Astrocyte of the spinal cord (primary cell): ENCODE measurements at regions not wholly inside any gene's neighbourhood (a gene's known extent, or its start where the extent isn't known, plus 50 kb on each side); places are given as distances from the start of the nearest gene placed in this dataset.
"Not testable (repeated sequence)": the region's sequence is repeated elsewhere in the genome, so short reads cannot be mapped to it uniquely, and the experiment has no call there.

Experiments
- DNase-seq: peaks from one replicate; pipeline ENCODE4 v3.0.0; 2011; ENCODE audit warnings: low read depth, low spot score
- H3K4me3 ChIP-seq: 2 replicates; pipeline ENCODE4 v1.5.1; 2011; ENCODE audit warnings: low read depth, mild to moderate bottlenecking, low read length, moderate library complexity
- in situ Hi-C: cut with HindIII; loops from 2 replicates; pipeline ENCODE4 v1.10.0; 2017; ENCODE audit warnings: low sequenced_read_pairs
- TF ChIP-seq, protein P1 (sequence below): IDR thresholded peaks from 2 replicates; pipeline ENCODE4 v1.5.1; 2012; ENCODE audit warnings: low read depth, mild to moderate bottlenecking, low read length, inconsistent platforms

DNA sequence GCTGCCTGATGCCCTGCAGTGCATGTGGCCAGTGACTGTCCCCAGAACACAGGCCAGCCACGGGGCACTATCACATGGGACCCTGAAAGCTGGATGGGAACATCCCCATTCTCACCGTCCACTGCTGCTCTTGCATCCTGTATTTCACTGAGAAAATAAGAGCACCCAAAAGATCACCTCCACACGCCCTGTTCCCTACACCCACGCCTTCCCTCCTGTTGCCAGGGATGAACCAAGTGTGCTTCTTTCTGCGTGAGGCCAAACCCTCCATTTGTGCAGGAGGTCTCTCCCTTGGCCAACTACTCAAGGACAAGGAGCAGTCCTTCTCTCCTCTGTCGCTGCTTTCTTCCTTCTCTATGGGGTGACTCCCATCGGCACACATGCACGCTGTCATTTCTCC is 118.3 kb downstream of the LRRC37A3 start:
- in situ Hi-C loops, DNase-seq, H3K4me3 ChIP-seq: not testable (repeated sequence)

DNA sequence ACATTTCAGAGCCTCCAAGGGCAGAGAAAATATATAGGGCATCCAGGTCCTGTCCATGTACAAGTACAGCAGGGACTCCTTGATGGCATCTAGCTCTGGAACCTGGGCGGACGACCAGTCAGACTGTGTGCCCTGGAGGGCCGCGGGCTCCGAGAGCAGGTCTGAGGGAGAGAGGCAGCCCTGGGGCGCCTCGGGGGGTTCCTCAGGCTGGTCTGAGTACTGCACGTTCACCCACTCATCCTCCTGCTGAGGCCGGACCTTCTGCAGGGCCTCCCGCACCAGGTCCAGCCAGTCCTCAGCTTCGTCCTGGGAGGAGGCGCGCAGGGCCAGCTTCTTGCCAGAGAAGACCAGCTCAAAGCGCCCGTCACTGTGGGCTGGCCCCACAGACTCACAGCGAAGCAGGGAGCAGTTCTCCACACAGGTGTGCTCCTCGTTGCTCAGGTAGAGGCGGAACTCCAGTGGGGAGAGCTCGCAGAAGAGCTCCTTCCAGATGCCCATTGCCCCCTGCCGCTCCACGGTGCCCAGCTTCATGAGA is 118.8 kb downstream of the LRRC37A3 start:
- in situ Hi-C loops, H3K4me3 ChIP-seq, DNase-seq: not testable (repeated sequence)

DNA sequence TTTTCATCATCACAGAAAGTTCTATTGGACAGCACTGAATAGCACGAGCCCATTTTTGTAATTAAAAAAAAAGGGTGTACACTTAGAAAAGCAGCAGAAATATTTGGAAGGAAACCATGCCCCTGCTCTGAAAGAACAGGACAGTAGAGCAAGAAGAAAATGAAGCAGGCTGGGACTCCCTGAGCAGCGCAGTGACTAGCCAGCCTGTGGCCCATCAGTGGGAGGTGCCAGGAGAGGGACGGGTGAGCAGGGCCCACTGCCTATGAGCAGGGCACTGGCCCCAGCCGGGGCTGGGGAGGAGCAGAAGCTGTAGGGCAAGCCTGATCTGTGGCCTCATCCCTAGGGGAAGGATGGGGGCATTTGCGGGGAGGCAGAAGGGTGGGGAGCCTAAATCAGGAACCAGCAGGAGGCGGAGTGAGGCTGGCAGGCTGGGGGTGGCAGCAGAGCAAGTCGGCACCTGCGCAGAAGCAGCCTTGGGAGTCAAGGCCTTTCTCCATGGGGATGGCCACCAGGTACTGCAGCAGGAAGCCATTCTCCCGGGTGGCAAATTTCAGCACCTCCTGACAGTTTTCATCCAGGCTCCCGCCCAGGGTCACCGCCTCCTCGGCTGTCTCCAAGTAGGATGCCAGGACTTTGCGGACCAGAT is 119.6 kb downstream of the LRRC37A3 start:
- in situ Hi-C loops, H3K4me3 ChIP-seq, DNase-seq: not testable (repeated sequence)

DNA sequence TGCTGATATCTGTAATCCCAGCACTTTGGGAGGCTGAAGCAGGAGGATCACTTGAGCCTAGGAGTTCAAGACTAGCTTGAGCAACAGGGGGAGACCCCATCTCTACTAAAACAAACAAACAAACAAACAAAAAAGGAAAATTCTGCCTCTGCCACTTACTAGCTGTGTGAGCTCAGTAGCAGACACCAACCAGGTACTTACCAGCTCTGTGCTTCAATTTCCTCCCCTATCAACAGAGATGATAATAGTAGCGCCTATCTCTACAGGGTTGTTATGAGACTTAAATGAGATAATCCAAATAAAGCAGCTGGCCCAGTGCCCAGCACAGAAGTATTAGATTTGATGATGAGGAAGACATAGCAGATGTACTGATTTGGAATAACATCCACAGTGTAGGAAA is 120.3 kb downstream of the LRRC37A3 start:
- in situ Hi-C loops, H3K4me3 ChIP-seq, DNase-seq: not testable (repeated sequence)

DNA sequence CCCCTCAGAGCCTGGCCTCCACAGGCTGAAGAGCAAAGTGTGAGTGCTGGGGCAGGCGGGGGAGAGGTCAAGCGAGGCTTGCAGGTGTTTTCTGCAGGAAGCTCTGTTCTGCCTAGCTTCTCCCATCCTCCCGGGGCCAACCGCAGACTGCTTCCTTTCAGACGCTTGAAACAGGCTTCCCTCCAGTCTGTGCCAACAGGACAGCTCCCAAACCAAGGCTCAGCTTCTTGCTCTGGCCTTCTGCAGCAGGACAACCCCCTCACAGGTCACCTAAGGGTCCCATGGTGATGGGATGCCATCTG is 120.8 kb downstream of the LRRC37A3 start:
- H3K4me3 ChIP-seq, in situ Hi-C loops, DNase-seq: not testable (repeated sequence)

DNA sequence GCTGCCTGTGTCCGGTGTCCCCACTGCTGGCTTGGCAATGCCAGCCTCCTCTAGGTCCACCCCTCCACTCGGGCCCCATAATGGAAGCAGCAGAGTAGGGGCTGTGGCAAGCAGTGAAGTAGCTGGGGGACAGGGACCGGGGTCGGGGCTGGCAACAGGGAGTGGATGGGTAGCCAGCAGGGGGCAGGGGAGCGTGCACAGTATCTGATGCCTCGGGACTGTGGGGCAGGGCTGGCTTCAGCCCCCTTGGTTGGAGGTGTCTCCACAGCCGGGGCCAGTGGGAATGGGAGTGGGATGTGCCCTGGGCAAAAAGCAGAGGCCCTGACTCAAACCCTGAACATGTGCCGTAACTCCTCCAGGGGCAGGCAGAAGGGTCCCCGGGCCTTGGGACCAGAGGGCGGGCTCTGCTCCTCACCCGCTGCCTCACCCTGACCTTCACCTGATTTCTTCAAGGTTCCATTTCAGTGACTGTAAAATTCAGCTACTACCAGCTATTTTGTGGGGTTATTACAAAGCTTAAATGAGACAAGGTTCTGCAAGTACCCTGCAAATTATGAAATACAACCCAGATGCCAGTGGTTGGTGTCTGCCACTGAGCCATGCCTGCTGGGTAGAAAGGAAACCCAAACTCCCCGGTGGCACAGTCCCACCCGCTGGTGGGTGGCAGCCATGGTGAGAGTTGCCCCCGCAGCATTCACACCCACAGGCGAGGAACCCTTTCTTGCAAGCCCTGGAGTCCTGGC is 121.4 kb downstream of the LRRC37A3 start:
- in situ Hi-C loops, H3K4me3 ChIP-seq, DNase-seq: not testable (repeated sequence)
- TF ChIP-seq, protein P1, sequence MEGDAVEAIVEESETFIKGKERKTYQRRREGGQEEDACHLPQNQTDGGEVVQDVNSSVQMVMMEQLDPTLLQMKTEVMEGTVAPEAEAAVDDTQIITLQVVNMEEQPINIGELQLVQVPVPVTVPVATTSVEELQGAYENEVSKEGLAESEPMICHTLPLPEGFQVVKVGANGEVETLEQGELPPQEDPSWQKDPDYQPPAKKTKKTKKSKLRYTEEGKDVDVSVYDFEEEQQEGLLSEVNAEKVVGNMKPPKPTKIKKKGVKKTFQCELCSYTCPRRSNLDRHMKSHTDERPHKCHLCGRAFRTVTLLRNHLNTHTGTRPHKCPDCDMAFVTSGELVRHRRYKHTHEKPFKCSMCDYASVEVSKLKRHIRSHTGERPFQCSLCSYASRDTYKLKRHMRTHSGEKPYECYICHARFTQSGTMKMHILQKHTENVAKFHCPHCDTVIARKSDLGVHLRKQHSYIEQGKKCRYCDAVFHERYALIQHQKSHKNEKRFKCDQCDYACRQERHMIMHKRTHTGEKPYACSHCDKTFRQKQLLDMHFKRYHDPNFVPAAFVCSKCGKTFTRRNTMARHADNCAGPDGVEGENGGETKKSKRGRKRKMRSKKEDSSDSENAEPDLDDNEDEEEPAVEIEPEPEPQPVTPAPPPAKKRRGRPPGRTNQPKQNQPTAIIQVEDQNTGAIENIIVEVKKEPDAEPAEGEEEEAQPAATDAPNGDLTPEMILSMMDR, result peak; percentile 3

DNA sequence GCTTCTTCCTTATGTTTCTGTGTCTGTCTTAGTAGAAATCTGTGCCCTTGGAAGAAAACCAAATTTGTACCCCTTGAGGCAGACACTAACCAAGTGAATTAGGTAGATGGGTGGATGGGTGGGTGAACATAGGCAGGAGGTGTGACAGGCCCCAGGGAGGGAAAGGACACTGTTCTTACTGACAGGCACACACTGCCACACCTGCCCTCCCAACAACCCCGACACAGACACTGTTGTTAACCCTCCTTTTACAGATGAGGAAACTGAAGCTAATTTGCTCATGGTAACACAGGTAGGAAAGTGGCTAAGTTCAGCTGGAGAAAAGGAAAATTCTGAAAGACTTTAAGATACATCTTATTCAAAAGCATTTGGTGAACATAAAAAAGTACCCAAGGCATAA is 123.9 kb downstream of the LRRC37A3 start:
- in situ Hi-C loops, H3K4me3 ChIP-seq, DNase-seq: not testable (repeated sequence)

DNA sequence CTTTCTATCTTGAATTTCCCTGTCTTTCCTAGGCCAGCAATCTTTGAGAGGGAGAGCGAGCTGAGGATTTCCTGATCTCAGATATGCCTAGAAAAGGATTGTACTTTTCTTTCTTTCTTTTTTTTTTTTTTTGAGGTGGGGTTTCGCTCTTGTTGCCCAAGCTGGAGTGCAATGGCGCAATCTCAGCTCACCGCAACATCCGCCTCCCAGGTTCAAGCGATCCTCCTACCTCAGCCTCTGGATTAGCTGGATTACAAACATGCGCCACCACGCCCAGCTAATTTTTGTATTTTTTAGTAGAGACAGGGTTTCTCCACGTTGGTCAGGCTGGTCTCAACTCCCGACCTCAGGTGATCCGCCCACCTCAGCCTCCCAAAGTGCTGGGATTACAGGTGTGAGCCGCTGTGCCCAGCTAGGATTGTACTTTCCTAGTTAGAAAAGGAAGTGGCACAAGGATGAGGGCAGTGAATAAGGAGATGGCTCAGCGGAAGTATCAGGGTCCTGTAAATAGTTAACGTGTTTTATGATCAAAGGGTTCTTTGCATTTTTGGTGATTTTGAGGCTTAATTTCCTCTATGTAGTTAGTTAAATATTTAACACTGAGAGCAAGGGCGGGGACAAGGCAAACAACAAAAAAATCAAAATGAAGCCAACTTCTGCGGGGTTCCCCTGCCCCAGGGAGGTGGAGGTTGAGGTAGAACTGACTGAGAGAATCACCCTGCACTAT is 124.6 kb downstream of the LRRC37A3 start:
- in situ Hi-C loops, DNase-seq, H3K4me3 ChIP-seq: not testable (repeated sequence)

DNA sequence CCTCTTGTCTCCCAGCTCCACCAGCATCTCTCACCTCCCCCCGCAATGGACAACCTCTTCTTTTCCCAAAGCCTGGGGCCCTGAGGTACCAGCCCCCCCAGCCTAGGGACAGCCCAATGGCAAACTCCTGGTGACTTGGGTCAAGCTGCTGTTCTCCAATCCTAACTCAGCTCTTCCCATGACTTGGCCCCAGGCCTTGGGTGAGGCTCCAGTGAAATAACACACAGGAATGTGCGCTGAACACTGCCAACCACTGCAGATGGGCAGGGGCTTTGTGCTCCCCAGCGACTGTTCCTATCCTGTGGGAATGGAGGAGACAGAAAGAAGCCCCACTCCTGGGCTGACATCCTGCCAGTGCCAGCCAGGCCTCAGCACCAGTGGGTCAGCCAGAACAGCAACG is 125.2 kb downstream of the LRRC37A3 start:
- in situ Hi-C loops, H3K4me3 ChIP-seq, DNase-seq: not testable (repeated sequence)

DNA sequence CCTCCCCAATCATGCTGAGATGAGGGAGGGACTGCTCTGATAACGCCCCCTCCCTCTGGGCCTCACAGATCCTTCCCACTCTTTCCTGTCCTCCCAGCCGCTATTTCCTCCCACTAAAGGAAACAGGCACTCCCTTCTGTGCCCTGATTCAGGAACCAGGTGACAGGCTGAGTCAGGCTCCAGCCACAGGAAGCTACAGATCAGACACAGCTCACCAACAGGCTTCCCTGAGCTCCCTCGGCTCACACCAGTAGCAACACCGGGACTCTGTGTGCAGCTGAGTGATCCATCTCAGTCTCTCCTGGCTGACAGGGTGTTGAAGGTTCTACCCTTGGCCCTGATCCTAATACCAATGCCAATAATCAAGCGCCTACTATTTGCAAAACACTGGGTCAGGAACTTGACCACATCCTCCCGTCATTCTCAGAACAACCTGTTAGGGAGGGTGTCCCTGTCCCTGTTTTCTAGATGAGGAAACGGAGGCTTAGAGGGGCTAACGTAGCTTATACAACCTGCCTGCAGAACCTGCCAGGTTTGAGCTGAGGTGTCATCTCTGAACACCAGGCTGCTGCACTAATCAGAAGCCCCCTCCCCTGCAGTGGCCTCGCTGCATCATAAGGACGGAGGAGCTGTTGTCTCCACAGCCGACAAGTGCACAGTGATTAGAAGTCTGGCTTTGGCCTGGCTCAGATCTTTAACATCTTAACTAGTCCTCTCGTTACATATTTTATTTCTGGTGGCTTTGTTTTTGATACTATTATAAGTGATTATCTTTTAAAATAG is 126.3 kb downstream of the LRRC37A3 start:
- in situ Hi-C loops, H3K4me3 ChIP-seq: not testable (repeated sequence)
- DNase-seq, result peak; percentile 54

DNA sequence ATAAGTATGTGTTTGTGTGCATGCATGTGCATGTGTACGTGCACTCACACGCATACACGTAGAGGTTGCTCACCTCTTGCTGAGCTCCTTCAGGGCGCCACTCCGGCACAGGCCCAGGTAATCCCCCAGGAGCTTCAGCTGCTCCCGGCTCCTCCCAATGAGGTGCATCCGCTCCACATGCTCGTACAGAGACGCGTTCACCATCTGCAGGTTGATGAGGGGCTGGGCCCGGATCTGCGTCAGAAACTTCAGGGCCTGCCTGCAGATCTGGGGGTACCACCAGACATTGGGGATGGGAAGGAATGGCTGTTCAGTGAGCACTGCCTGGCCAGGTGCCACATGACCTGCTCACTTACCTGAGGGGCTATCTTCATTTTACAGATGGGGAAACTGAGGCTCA is 127.0 kb downstream of the LRRC37A3 start:
- DNase-seq, H3K4me3 ChIP-seq, in situ Hi-C loops: not testable (repeated sequence)

DNA sequence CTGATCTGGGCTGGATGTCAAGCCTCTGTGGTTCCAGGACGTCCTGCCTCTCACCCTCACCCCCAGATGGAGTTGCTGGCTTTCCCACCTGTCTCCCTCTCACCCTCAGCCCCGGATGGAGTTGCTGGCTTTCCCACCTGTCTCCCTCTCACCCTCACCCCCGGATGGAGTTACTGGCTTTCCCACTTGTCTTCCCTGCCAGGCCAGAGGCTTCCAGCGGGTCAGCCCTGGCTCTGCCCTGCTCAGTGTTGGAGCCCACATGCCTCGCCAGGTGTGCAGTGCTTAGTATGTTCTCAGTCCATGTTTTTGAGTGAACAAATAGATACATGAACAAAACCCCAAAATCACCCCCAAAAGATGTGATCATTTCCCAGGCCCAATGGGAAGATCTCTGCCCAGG is 127.6 kb downstream of the LRRC37A3 start:
- DNase-seq, H3K4me3 ChIP-seq, in situ Hi-C loops: not testable (repeated sequence)

DNA sequence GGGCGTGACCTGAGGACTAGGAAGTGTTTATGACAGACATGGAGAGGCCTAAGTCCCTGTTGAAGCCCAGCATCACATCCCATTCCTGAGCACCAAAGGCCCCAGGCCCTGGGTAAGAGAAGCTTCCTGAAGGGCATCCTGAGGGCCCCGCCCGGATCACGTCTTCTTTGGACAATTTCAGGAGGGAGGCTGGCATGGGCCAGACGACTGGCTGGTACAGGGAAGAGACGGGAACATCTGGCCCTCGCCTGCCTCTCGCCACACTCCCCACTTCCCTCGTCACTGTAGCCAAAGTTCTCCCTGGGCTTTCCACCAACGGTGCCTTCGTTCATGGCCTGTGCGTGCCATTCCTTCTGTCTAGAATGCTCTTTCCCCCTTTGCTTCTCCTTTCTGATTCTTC is 128.1 kb downstream of the LRRC37A3 start:
- in situ Hi-C loops, H3K4me3 ChIP-seq, DNase-seq: not testable (repeated sequence)

DNA sequence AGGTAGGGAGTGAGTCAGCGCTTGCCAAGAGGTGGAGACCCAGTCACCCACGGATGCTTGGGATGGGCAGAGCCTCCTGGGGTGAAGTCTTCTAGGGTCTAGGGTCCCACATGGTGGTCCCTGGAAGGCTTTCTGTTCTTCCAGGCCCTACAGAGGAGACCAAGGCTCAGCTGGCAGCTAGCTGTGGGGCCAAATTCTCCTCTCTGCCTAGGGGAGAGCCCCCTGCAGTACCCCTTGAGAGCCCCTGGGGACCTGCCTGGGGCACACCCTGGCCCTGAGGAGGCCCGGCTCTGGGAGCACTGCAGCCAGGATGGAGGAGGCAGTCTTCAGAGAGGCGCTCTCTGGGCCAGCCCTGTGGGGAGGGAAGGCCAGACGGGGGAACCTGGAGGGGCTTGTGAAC is 128.6 kb upstream of the SMURF2 start:
- H3K4me3 ChIP-seq, in situ Hi-C loops, DNase-seq: not testable (repeated sequence)

DNA sequence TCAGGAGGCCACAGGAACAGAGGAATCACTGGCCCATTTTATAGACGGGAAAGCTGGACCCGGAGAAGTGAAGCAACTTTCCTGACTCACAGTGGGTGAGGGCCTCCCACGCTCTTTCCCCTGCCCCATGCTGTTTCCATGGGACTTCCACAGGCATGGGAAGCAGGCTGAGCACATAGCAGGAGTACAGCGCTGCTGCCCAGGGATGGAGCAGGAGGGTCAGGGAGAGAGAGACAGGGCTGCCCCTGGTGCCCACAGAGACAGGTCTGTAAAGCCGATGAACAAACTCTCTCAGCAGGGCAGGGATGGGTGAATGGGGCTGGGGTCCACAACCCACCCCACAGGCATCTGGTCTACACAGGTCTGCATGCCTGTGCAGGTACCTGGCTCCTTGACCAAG is 128.1 kb upstream of the SMURF2 start:
- H3K4me3 ChIP-seq, in situ Hi-C loops, DNase-seq: not testable (repeated sequence)

DNA sequence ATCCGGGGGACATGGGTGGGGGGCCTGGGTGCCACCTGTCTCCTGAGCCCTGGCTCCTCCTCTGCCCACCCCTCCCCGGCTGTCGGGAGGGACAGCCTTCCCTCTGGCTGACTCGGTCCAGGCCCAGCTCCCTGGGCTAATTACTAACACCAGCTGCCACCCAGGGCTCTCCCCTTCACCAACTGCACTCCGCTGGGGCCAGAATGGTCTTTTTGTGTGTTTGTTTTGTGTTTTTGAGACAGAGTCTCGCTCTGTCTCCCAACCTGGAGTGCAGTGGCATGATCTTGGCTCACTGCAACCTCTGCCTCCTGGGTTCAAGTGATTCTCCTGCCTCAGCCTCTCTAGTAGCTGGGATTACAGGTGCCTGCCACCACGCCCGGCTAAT is 126.9 kb upstream of the SMURF2 start:
- in situ Hi-C loops, DNase-seq, H3K4me3 ChIP-seq: not testable (repeated sequence)
